ENCODE measurements at regions not wholly inside any gene's neighbourhood (a gene's known extent, or its start where the extent isn't known, plus 50 kb on each side); places are given as distances from the start of the nearest gene placed in this dataset.

- TF ChIP-seq, protein P1, sequence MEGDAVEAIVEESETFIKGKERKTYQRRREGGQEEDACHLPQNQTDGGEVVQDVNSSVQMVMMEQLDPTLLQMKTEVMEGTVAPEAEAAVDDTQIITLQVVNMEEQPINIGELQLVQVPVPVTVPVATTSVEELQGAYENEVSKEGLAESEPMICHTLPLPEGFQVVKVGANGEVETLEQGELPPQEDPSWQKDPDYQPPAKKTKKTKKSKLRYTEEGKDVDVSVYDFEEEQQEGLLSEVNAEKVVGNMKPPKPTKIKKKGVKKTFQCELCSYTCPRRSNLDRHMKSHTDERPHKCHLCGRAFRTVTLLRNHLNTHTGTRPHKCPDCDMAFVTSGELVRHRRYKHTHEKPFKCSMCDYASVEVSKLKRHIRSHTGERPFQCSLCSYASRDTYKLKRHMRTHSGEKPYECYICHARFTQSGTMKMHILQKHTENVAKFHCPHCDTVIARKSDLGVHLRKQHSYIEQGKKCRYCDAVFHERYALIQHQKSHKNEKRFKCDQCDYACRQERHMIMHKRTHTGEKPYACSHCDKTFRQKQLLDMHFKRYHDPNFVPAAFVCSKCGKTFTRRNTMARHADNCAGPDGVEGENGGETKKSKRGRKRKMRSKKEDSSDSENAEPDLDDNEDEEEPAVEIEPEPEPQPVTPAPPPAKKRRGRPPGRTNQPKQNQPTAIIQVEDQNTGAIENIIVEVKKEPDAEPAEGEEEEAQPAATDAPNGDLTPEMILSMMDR (conservative IDR thresholded peaks at IDR 0.05 in 1 of 2, IDR thresholded peaks at IDR 0.05 in 1 of 2; ENCODE audit: low read depth in 1 of 2, low read length in 2 of 2) = no peak
- TF ChIP-seq EZH2 (IDR thresholded peaks at IDR 0.05; ENCODE audit: low read length, missing control alignments) = no peak
Observed at GRCh38 chr3:124256599-124256998, 264.7 kb upstream of the ROPN1 start.

Measured in fibroblast of lung (primary cell).